CD4-positive, alpha-beta T cell treated with Interleukin-17A for 1 hour (primary cell): ENCODE measurements at regions not wholly inside any gene's neighbourhood (a gene's known extent, or its start where the extent isn't known, plus 50 kb on each side); places are given as distances from the start of the nearest gene placed in this dataset.

Experiments used
- DNase-seq: peaks from one replicate; pipeline ENCODE4 v3.0.0-alpha.2; 2020

- DNase-seq, result no peak
Measured at GRCh38 chrX:97787311-97787710, 903.6 kb downstream of the RPA4 start.

GRCh38 chrX:97787849-97788248 lies 904.1 kb downstream of the RPA4 start:
- no peak for DNase-seq

- no peak for DNase-seq
Measured at GRCh38 chrX:97790850-97791249, 907.1 kb downstream of the RPA4 start.

- no peak for DNase-seq
Measured at GRCh38 chrX:97797076-97797475, 913.4 kb downstream of the RPA4 start.

DNA sequence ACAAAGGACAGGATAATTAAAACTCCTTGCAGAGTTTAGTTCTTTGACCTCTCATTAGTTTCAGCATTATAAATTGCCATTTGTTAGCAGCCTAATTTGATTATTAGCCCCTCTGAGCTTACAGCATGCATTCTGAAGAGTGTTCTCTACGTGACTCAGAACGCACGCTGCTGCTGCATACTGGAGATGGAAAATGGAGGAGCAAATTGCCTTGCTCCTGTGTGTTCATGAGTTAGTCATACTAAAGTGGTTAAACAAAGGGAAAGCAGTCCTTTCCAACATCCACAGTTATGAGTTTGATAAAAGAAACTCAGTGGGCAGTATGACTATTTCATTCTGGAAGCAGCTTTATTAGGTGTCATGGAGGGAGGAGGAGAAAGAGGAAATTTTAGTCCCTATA lies 922.5 kb downstream of the RPA4 start:
- no peak for DNase-seq

DNA sequence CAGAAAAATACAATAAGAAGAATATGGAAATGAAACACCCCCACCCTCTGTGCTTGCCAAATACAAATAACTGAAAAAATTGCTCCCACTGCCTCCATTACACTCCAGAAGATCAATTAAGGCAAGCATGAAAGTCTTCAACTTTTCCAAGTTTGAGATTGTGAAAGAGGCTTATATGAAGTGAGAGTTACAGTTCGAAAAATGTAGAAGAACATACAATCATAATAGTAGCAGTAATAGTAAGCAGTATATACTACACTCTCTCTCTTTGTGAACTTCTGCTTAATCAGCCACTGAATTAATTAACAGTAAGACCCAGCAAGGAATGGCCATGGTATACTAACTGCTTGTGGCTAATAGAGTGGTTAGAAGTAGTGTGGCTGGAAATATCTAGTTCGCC lies 923.2 kb downstream of the RPA4 start:
- DNase-seq, result no peak

DNA sequence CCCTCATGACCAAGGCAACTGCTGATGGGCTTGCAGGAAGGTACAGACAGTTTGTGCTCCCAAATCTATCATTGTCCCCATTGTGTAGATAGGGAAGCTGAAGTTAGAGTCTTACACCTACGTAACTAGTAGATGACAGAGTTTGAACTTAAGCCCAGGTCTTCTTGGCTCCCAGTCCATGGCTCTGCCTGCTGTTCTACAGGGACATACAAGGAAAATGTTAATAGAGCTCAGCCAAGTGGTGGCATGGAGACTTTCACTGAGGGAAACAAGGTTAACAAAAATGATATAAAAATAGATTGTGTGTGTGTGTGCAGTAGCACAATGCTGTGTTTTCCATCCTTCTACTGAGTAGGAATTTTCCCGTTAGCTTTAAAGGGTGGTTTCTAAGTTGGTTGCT lies 936.5 kb downstream of the RPA4 start:
- DNase-seq, result no peak

GRCh38 chrX:97828471-97828870 lies 944.8 kb downstream of the RPA4 start:
- no peak for DNase-seq

DNA sequence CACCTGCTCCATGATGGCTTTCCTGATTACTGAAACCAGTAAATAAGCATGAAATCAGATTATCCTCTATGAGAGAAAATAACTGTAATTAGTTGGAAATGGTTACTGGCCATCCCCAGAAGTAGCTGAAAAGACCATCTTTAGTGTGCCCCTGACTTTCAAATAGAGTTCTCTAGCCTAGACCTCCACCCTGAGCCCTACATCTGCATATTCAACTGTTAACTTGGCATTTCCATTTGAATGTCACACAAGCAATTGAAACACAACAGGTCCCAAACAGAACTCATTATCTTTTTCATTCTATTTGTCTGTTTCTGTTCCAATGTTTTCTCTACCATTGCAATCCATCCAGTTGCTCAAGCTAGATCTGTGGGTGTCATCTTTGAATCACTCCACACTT lies 952.3 kb downstream of the RPA4 start:
- no peak for DNase-seq

- DNase-seq, result no peak
Measured at GRCh38 chrX:97841544-97842179, 958.0 kb downstream of the RPA4 start.

DNA sequence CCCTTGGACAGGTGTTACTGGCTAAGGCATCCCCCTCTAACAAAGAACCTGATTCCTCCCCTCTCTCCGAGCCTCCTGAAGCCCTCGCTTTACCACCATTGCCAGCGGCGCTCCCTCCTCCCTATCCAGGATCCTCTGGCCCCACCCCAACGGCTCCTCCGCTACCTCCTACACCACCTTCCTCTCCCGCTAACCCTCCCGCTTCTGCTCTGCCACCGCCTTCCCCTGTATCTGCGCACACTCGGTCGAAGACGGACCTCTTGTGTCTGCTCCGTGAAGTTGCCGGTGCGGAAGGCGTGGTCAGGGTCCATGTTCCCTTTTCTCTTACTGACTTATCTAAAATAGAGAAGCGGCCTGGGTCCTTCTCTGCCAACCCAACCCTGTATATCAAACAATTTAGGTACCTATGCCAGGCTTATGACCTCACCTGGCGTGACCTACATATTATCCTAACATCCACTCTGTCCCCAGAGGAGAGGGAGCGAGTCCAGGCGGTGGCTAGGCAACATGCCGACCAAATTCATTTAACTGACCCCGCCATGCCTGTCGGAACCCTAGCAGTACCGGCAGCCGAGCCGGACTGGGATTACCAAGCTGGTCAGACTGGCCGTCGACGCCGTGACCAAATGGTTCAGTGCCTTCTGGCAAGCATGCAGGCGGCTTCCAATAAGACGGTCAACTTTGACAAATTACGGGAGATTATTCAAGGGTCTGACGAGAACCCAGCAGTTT lies 958.9 kb downstream of the RPA4 start:
- DNase-seq, result no peak

DNA sequence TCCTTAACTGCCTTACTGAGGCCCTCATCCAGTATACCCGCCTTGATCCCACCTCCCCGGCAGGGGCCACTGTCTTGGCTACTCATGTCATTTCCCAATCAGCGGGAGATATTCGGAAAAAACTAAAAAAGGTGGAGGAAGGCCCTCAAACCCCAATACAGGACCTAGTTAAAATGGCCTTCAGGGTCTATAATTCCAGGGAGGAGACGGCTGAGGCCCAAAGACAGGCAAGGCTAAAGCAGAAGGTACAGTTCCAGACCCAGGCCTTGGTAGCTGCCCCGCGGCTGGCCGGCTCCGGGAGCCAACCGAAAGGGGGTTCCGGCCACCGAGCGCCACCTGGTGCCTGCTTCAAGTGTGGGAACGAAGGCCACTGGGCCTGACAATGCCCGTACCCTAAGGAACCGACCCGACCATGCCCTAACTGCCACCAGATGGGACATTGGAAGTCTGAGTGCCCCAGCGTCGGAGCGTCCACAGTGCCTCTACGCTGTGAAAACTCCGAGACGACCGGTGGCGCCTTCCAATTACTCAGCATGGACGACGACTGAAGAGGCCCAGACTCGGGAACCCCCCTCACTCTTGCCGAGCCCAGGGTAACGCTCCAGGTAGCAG lies 959.6 kb downstream of the RPA4 start:
- no peak for DNase-seq

DNA sequence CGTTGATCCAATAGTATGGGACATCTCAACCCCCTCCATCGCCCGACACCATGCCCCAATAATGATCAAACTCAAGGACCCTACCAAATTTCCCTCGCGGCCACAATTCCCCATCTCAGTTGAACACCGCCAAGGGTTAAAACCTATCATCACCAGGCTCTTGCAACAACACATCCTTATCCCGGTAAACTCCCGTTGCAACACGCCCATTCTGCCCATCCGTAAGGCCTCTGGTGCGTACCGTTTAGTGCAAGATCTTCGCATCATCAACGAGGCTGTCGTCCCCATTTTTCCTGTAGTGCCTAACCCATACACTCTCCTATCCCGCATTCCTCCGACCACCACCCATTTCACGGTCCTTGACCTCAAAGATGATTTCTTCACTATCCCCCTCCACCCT lies 960.5 kb downstream of the RPA4 start:
- no peak for DNase-seq

- no peak for DNase-seq
Measured at GRCh38 chrX:97844943-97845342, 961.2 kb downstream of the RPA4 start.

GRCh38 chrX:97845451-97845850 lies 961.7 kb downstream of the RPA4 start:
- no peak for DNase-seq

DNA sequence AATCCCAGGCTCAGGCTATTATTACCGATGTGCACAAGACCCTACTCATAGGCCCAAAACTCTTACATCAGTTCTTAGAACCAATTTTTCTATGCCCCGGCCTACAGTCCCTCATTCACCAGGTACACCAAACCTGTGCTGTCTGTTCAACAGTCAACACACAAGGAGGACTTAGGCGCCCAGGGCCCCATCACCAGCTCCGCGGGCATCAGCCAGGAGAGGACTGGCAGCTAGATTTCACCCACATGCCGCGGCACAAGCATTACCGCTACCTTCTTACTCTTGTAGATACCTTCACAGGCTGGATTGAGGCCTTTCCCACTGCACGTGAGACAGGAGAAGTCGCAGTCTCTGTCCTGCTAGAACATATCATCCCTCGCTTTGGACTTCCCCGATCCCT lies 962.5 kb downstream of the RPA4 start:
- no peak for DNase-seq

- DNase-seq, result no peak
Measured at GRCh38 chrX:97846718-97847237, 963.1 kb downstream of the RPA4 start.

- DNase-seq, result no peak
Measured at GRCh38 chrX:97847885-97848679, 964.4 kb downstream of the RPA4 start.

GRCh38 chrX:97849951-97850350 lies 966.2 kb downstream of the RPA4 start:
- DNase-seq, result no peak

DNA sequence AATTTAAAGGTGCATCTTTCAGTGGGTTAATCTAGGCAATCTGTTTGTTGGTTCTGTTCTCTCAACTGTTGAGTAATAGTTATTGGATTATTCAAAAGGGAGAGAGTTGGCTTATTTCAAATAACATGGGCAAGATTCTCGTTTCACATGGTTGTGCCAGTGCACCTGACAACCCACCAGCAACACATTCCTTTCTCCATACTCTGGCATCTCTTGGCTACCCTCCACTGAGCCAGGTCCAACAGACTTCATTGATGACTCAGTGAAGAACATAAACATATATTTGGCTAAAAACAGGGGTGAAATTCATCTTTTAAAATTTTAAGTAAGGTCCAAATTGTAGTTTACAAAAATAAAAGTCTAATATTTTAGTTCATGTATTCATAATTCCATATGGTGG lies 967.2 kb downstream of the RPA4 start:
- DNase-seq, result no peak

GRCh38 chrX:97854086-97854485 lies 970.4 kb downstream of the RPA4 start:
- DNase-seq, result no peak

DNA sequence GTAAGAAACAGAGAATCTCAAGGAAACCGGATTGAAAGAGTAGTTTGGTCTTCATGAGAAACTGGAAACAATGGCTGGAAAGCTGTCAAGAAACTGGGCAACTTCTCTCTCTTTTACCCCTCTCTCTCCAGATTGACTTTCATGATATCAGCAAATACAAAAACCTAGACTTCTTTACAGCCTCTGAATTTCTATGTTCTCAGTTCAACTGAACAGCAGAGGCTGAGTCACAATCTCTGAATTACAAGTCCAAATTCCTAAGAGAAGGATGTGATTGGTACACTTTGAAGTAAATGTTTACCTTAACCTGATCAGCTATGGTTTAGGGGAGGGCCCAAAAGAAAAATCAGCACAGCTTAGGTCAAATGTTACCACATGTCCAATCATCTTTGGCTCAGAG lies 974.9 kb downstream of the RPA4 start:
- DNase-seq, result no peak

DNA sequence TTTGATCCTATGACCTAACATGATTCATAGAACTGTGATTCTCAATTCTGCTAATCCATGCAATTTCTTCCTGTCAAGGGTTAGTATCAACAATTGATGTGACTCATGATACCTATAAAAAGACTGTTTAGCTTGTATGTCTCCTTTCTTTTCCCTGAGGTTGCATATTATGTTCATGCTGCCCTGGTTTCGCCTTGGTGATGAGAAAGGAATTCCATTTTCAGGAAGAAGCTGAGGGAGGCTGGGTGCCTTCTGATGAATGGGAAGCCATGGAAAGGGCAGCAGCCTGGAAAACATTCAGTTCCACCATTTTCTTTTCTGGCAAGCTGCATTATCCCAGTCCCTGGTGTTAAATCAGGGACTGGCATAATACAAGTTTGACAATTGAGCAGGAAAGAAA lies 976.5 kb downstream of the RPA4 start:
- DNase-seq, result no peak
